ENCODE measurements at regions not wholly inside any gene's neighbourhood (a gene's known extent, or its start where the extent isn't known, plus 50 kb on each side); places are given as distances from the start of the nearest gene placed in this dataset.

- TF ChIP-seq CTCF (IDR thresholded peaks at IDR 0.05) (no peak), POLR2A (IDR thresholded peaks at IDR 0.05) (no peak), EP300 (IDR thresholded peaks at IDR 0.05) (no peak)
These were observed 1316.1 kb downstream of the SUCLG1 start for GRCh38 chr2:83142934-83143333.

All from ovary (tissue), 3 donors.